Renal pelvis (tissue), 1 donor: ENCODE measurements at regions not wholly inside any gene's neighbourhood (a gene's known extent, or its start where the extent isn't known, plus 50 kb on each side); places are given as distances from the start of the nearest gene placed in this dataset.
A peak's percentile ranks its signal among the peaks of the same experiment; 100 is the strongest.

Source experiments
- DNase-seq: peaks from one replicate; pipeline ENCODE4 v3.0.0-alpha.2; 2013

- peak; percentile 21 for DNase-seq
These were observed 314.3 kb upstream of the OR4E1 start for GRCh38 chr14:21987937-21988336.

GRCh38 chr14:21985081-21985480 is 311.5 kb upstream of the OR4E1 start:
- no peak for DNase-seq

GRCh38 chr14:21978999-21979314 is 305.3 kb upstream of the OR4E1 start:
- no peak for DNase-seq

- DNase-seq: peak; percentile 14
These were observed 304.8 kb upstream of the OR4E1 start for GRCh38 chr14:21978184-21978998.

GRCh38 chr14:21974741-21975140 is 301.1 kb upstream of the OR4E1 start:
- DNase-seq: no peak

- no peak for DNase-seq
These were observed 291.4 kb upstream of the OR4E1 start for GRCh38 chr14:21965042-21965441.

- no peak for DNase-seq
These were observed 290.6 kb upstream of the OR4E1 start for GRCh38 chr14:21964180-21964579.

- no peak for DNase-seq
These were observed 287.0 kb upstream of the OR4E1 start for GRCh38 chr14:21960636-21961035.

GRCh38 chr14:21941885-21942284 is 268.3 kb upstream of the OR4E1 start:
- DNase-seq: no peak

- no peak for DNase-seq
These were observed 267.6 kb upstream of the OR4E1 start for GRCh38 chr14:21940887-21941856.

GRCh38 chr14:21939836-21940235 is 266.2 kb upstream of the OR4E1 start:
- no peak for DNase-seq

GRCh38 chr14:21937996-21938395 is 264.4 kb upstream of the OR4E1 start:
- no peak for DNase-seq

GRCh38 chr14:21933681-21934080 is 260.1 kb upstream of the OR4E1 start:
- DNase-seq: no peak

- no peak for DNase-seq
These were observed 250.9 kb upstream of the OR4E1 start for GRCh38 chr14:21924479-21924878.

GRCh38 chr14:21923820-21924219 is 250.2 kb upstream of the OR4E1 start:
- DNase-seq: no peak

- DNase-seq: no peak
These were observed 247.8 kb upstream of the OR4E1 start for GRCh38 chr14:21921453-21921852.

- DNase-seq: peak; percentile 19
These were observed 244.2 kb upstream of the OR4E1 start for GRCh38 chr14:21917699-21918436.

GRCh38 chr14:21915826-21916225 is 242.2 kb upstream of the OR4E1 start:
- DNase-seq: no peak

- DNase-seq: peak; percentile 22
These were observed 240.1 kb upstream of the OR4E1 start for GRCh38 chr14:21913759-21914158.

- no peak for DNase-seq
These were observed 238.7 kb upstream of the OR4E1 start for GRCh38 chr14:21912367-21912766.

- DNase-seq: no peak
These were observed 238.3 kb upstream of the OR4E1 start for GRCh38 chr14:21911877-21912276.

GRCh38 chr14:21910260-21910659 is 236.6 kb upstream of the OR4E1 start:
- no peak for DNase-seq
